H1 (cell line): ENCODE measurements at regions not wholly inside any gene's neighbourhood (a gene's known extent, or its start where the extent isn't known, plus 50 kb on each side); places are given as distances from the start of the nearest gene placed in this dataset.

ENCODE experiments used
- CTCF ChIA-PET: fragments of 300-600 bp; sonication (Branson Sonifier 250); formaldehyde crosslinking; loops from one replicate; lab custom pipeline; 2021; ENCODE audit not compliant: partially characterized antibody; lab: Charles Lee
- POLR2A ChIA-PET: fragments of 300-600 bp; sonication (Branson Sonifier 250); formaldehyde crosslinking; loops from one replicate; lab custom pipeline; 2021; ENCODE audit warnings: inconsistent platforms; ENCODE audit not compliant: partially characterized antibody; lab: Charles Lee
- DNase-seq, 2 experiments: peaks; one replicate each; pipeline versions ENCODE4 v3.0.0 to v3.0.0-alpha.2; 2010 to 2022; ENCODE audit warnings: low spot score in 2 of 2, low read depth in 1 of 2, mixed read lengths in 1 of 2
- FAIRE-seq: peaks from 2 replicates; lab custom pipeline; 2011; peaks lifted over from hg19 to GRCh38; lab: Jason Lieb, UNC
- H2AFZ ChIP-seq: 2 replicates; pipeline ENCODE4 v1.8.1; 2012; ENCODE audit warnings: low read length, inconsistent platforms
- H2AK5ac ChIP-seq: 2 replicates; pipeline ENCODE4 v1.6.1; 2013; ENCODE audit warnings: low read depth, low read length
- H2BK120ac ChIP-seq: replicated peaks from 2 replicates; pipeline ENCODE3; 2013; ENCODE audit warnings: low read depth, low read length, inconsistent platforms
- H2BK12ac ChIP-seq: 2 replicates; pipeline ENCODE4 v1.6.1; 2013; ENCODE audit warnings: low read depth, low read length
- H2BK15ac ChIP-seq: 2 replicates; pipeline ENCODE4 v1.6.1; 2013; ENCODE audit warnings: low read length
- H2BK20ac ChIP-seq: 2 replicates; pipeline ENCODE4 v1.6.1; 2013; ENCODE audit warnings: low read length
- H2BK5ac ChIP-seq: 2 replicates; pipeline ENCODE4 v1.6.1; 2013; ENCODE audit warnings: low read depth, low read length
- H3K14ac ChIP-seq: 2 replicates; pipeline ENCODE4 v1.6.1; 2013; ENCODE audit warnings: inconsistent platforms; ENCODE audit not compliant: insufficient read length
- H3K18ac ChIP-seq: 2 replicates; pipeline ENCODE4 v1.6.1; 2013; ENCODE audit warnings: low read length; ENCODE audit errors: extremely low read depth
- H3K23ac ChIP-seq: 2 replicates; pipeline ENCODE4 v1.6.1; 2013; ENCODE audit warnings: inconsistent platforms; ENCODE audit not compliant: insufficient read length
- H3K23me2 ChIP-seq: 2 replicates; pipeline ENCODE4 v1.6.1; 2013; ENCODE audit warnings: low read depth, low read length
- H3K27ac ChIP-seq: 2 replicates; pipeline ENCODE4 v1.6.1; 2011; ENCODE audit warnings: low read depth, low read length, inconsistent platforms
- H3K27me3 ChIP-seq, 4 experiments: replicated peaks in 1 of 4; 1 replicate in 1 of 4; 2 replicates in 3 of 4; pipeline versions ENCODE4 v1.6.1 to v1.8.1; 2011 to 2013; ENCODE audit warnings: low read length in 3 of 4, mild to moderate bottlenecking in 3 of 4, inconsistent platforms in 2 of 4, mixed read lengths in 2 of 4, moderate library complexity in 1 of 4; ENCODE audit not compliant: control insufficient read depth in 3 of 4, insufficient read depth in 3 of 4; ENCODE audit errors: extremely low read depth in 1 of 4
- H3K36me3 ChIP-seq, 4 experiments: 2 replicates each; pipeline versions ENCODE4 v1.6.1 to v1.8.1; 2011 to 2013; ENCODE audit warnings: mild to moderate bottlenecking in 4 of 4, low read length in 3 of 4, moderate library complexity in 2 of 4, control low read depth in 1 of 4, inconsistent platforms in 1 of 4; ENCODE audit not compliant: insufficient read depth in 4 of 4, control insufficient read depth in 2 of 4
- H3K4ac ChIP-seq: replicated peaks from 2 replicates; pipeline ENCODE3; 2013; ENCODE audit warnings: low read length, low read depth, mixed read lengths, inconsistent platforms; ENCODE audit not compliant: insufficient read length
- H3K4me1 ChIP-seq, 4 experiments: replicated peaks in 1 of 4; 1 replicate in 1 of 4; 2 replicates in 3 of 4; pipeline versions ENCODE4 v1.6.1 to v1.8.1; 2011 to 2013; ENCODE audit warnings: low read length in 3 of 4, inconsistent platforms in 2 of 4, mixed read lengths in 1 of 4; ENCODE audit not compliant: insufficient read depth in 4 of 4, control insufficient read depth in 3 of 4
- H3K4me2 ChIP-seq, 2 experiments: 2 replicates each; pipeline versions ENCODE4 v1.6.1 to v1.8.1; 2011 to 2013; ENCODE audit warnings: low read depth in 2 of 2, low read length in 2 of 2, control low read depth in 1 of 2, inconsistent platforms in 1 of 2, mild to moderate bottlenecking in 1 of 2; ENCODE audit not compliant: insufficient read depth in 1 of 2
- H3K4me3 ChIP-seq, 4 experiments: fragments of 200-600, 300-600 bp in 1 of 4; sonication (generic), shearing (Covaris generic), sonication (Bioruptor Twin) in 1 of 4; 2 replicates each; pipeline versions ENCODE4 v1.5.1 to v1.8.1; 2011 to 2016; ENCODE audit warnings: low read length in 4 of 4, low read depth in 3 of 4, control low read depth in 2 of 4, inconsistent platforms in 2 of 4, mild to moderate bottlenecking in 2 of 4, mixed read lengths in 1 of 4, moderate library complexity in 1 of 4; ENCODE audit not compliant: insufficient read depth in 2 of 4; ENCODE audit errors: extremely low read depth in 1 of 4
- H3K56ac ChIP-seq: replicated peaks from 2 replicates; pipeline ENCODE3; 2013; ENCODE audit warnings: low read depth, mild to moderate bottlenecking, mixed read lengths, low read length, inconsistent platforms; ENCODE audit not compliant: insufficient read length
- H3K79me1 ChIP-seq: 2 replicates; pipeline ENCODE4 v1.6.1; 2013; ENCODE audit warnings: low read depth, low read length, control low read depth
- H3K79me2 ChIP-seq, 2 experiments: 2 replicates each; pipeline versions ENCODE4 v1.6.1 to v1.8.1; 2012 to 2013; ENCODE audit warnings: low read length in 2 of 2, mild to moderate bottlenecking in 2 of 2, inconsistent platforms in 1 of 2; ENCODE audit not compliant: insufficient read depth in 2 of 2, control insufficient read depth in 1 of 2
- H3K9ac ChIP-seq, 4 experiments: replicated peaks in 1 of 4; 1 replicate in 1 of 4; 2 replicates in 3 of 4; pipeline versions ENCODE4 v1.6.1 to v1.8.1; 2011 to 2013; ENCODE audit warnings: low read depth in 3 of 4, low read length in 3 of 4, control low read depth in 2 of 4, mild to moderate bottlenecking in 2 of 4, moderate library complexity in 2 of 4, inconsistent platforms in 1 of 4; ENCODE audit errors: extremely low read depth in 1 of 4
- H3K9me3 ChIP-seq, 2 experiments: 2 replicates each; pipeline versions ENCODE4 v1.6.1 to v1.8.1; 2012 to 2013; ENCODE audit warnings: mild to moderate bottlenecking in 2 of 2, moderate library complexity in 2 of 2, control low read depth in 1 of 2, inconsistent platforms in 1 of 2, low read depth in 1 of 2, low read length in 1 of 2, mixed read lengths in 1 of 2; ENCODE audit not compliant: insufficient read depth in 2 of 2
- H4K20me1 ChIP-seq, 2 experiments: replicated peaks in 1 of 2; 2 replicates each; pipeline versions ENCODE3 to v1.8.1; 2011 to 2013; ENCODE audit warnings: inconsistent platforms in 2 of 2, low read length in 2 of 2, mild to moderate bottlenecking in 1 of 2; ENCODE audit not compliant: insufficient read depth in 2 of 2, control insufficient read depth in 1 of 2
- H4K5ac ChIP-seq: 2 replicates; pipeline ENCODE4 v1.6.1; 2013; ENCODE audit warnings: low read length, low read depth, mixed read lengths, inconsistent platforms; ENCODE audit not compliant: insufficient read length
- H4K8ac ChIP-seq: 2 replicates; pipeline ENCODE4 v1.8.0; 2013; ENCODE audit warnings: mild to moderate bottlenecking, moderate library complexity, low read length, inconsistent platforms; ENCODE audit not compliant: insufficient read depth; ENCODE audit errors: extremely low read depth
- H4K91ac ChIP-seq: replicated peaks from 2 replicates; pipeline ENCODE3; 2013; ENCODE audit warnings: low read length, mixed read lengths, inconsistent platforms; ENCODE audit not compliant: insufficient read length
- BRCA1 ChIP-seq: IDR thresholded peaks from 2 replicates; pipeline ENCODE4 v1.6.1; 2012; ENCODE audit warnings: low read depth, low read length, improper control_type of control experiment
- CBX8 ChIP-seq: fragments of 300-800, 300-1000 bp; sonication (generic); IDR thresholded peaks from 2 replicates; pipeline ENCODE4 v1.7.1; 2016; ENCODE audit warnings: low read depth, low read length, borderline replicate concordance
- EGR1 ChIP-seq: IDR thresholded peaks from 2 replicates; pipeline ENCODE4 v1.6.1; 2011; ENCODE audit warnings: low read depth, low read length, borderline replicate concordance
- EP300 ChIP-seq, 2 experiments: IDR thresholded peaks; 1 replicate in 1 of 2; 2 replicates in 1 of 2; pipeline ENCODE4 v1.6.1; 2011 to 2012; ENCODE audit warnings: low read depth in 2 of 2, low read length in 2 of 2, mild to moderate bottlenecking in 2 of 2, borderline replicate concordance in 1 of 2, inconsistent platforms in 1 of 2, moderate library complexity in 1 of 2
- EZH2 ChIP-seq: fragments of 200-600 bp; sonication (generic); IDR thresholded peaks from 2 replicates; pipeline ENCODE4 v1.7.1; 2012; ENCODE audit warnings: low read depth, mild to moderate bottlenecking, moderate library complexity, low read length, inconsistent platforms; ENCODE audit not compliant: severe bottlenecking
- FOSL1 ChIP-seq: IDR thresholded peaks from 2 replicates; pipeline ENCODE4 v1.6.1; 2011; ENCODE audit warnings: mild to moderate bottlenecking, low read depth, low read length, moderate library complexity; ENCODE audit not compliant: insufficient read depth
- GABPA ChIP-seq: IDR thresholded peaks from 2 replicates; pipeline ENCODE4 v1.6.1; 2011; ENCODE audit warnings: mild to moderate bottlenecking, low read length, moderate library complexity, borderline replicate concordance; ENCODE audit not compliant: insufficient read depth
- HDAC6 ChIP-seq: IDR thresholded peaks from one replicate; pipeline ENCODE4 v1.7.1; 2012; ENCODE audit warnings: low read depth, mild to moderate bottlenecking, inconsistent platforms, low read length, moderate library complexity
- JUND ChIP-seq: IDR thresholded peaks from 2 replicates; pipeline ENCODE4 v1.6.1; 2011; ENCODE audit warnings: mild to moderate bottlenecking, improper control_type of control experiment, low read length
- KDM4A ChIP-seq: IDR thresholded peaks from one replicate; pipeline ENCODE4 v1.7.1; 2012; ENCODE audit warnings: low read depth, mild to moderate bottlenecking, moderate library complexity, low read length, inconsistent platforms; ENCODE audit not compliant: severe bottlenecking
- NRF1 ChIP-seq: IDR thresholded peaks from 2 replicates; pipeline ENCODE4 v1.6.1; 2011; ENCODE audit warnings: mild to moderate bottlenecking, low read depth, low read length, improper control_type of control experiment
- POLR2AphosphoS5 ChIP-seq: IDR thresholded peaks from 2 replicates; pipeline ENCODE4 v1.6.1; 2011; ENCODE audit warnings: low read depth, low read length
- RAD21 ChIP-seq, 2 experiments: IDR thresholded peaks in 1 of 2; conservative IDR thresholded peaks in 1 of 2; 2 replicates each; pipeline ENCODE4 v1.6.1; 2011; ENCODE audit warnings: low read depth in 2 of 2, low read length in 2 of 2, improper control_type of control experiment in 1 of 2, inconsistent platforms in 1 of 2, mild to moderate bottlenecking in 1 of 2, moderate library complexity in 1 of 2
- RXRA ChIP-seq: IDR thresholded peaks from 2 replicates; pipeline ENCODE4 v1.6.1; 2011; ENCODE audit warnings: low read depth, mild to moderate bottlenecking, low read length, moderate library complexity; ENCODE audit not compliant: insufficient read depth
- SP2 ChIP-seq: IDR thresholded peaks from 2 replicates; pipeline ENCODE4 v1.6.1; 2012; ENCODE audit warnings: mild to moderate bottlenecking, low read length, inconsistent platforms
- SP4 ChIP-seq: IDR thresholded peaks from 2 replicates; pipeline ENCODE4 v1.6.1; 2012; ENCODE audit warnings: low read length, inconsistent platforms
- WGBS, 2 experiments: shearing (Covaris generic) in 1 of 2; methylation state at CpG; one replicate each; pipeline versions ENCODE4 v1.1.6 to v1.1.7; 2013 to 2015; ENCODE audit warnings: low lambda C conversion rate in 2 of 2, mixed read lengths in 2 of 2, inconsistent platforms in 1 of 2, low coverage in 1 of 2, missing lambda C conversion rate in 1 of 2; ENCODE audit not compliant: insufficient replicate concordance in 2 of 2, insufficient coverage in 1 of 2, insufficient read length in 1 of 2; ENCODE audit errors: extremely low coverage in 1 of 2, missing lambda C conversion rate in 1 of 2; 5-methylcytosine and 5-hydroxymethylcytosine counted together

DNA sequence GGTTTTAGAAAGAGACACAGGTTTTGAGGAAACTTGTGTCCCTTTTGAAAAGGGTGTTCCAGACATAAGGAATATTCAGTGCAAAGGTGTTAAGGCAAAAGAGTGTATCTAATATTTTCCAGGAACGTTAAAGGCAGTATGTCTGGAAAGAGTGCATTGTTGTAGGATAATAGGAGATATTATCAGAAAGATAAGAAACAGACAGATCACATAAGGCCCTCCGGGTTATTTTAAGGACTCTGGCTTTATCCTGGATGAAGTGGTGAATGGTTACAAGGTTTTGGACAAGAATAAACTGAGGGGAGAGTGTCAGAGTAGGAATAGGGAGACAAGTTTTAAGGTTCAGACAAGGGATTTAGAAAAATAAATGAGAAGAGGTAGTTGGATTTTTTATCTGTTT lies 493.7 kb upstream of the GRM7 start:
- WGBS, 2 experiments: 90% methylated on average over 2 of the region's 2 CpGs; no CpG with 5 or more reads in 1 of the 2 experiments
- H2AK5ac ChIP-seq: no peak overlapping the region
- H3K4me3 ChIP-seq: no peak overlapping the region
- H3K27ac ChIP-seq: no peak overlapping the region
- no peak overlapping the region for H3K18ac ChIP-seq
- POLR2A ChIA-PET: no interaction called here
- DNase-seq (no peak), FAIRE-seq (no peak)
- H3K23me2 ChIP-seq: no peaks in the 10 kb centered on the region
- H2BK15ac ChIP-seq: no peak overlapping the region
- no peak overlapping the region for H3K23ac ChIP-seq
- no peak overlapping the region for H4K91ac ChIP-seq
- H3K14ac ChIP-seq: no peak overlapping the region
- no peak overlapping the region for H3K9ac ChIP-seq
- H4K5ac ChIP-seq: no peak overlapping the region
- no peak overlapping the region for H2AFZ ChIP-seq
- no peaks in the 10 kb centered on the region for H3K4me1 ChIP-seq
- CTCF ChIA-PET: no interaction called here
- H3K4ac ChIP-seq: no peak overlapping the region
- no peaks in the 10 kb centered on the region for H4K20me1 ChIP-seq
- no peak overlapping the region for H4K8ac ChIP-seq
- H3K9me3 ChIP-seq: no peaks in the 10 kb centered on the region
- H2BK20ac ChIP-seq: no peak overlapping the region
- H3K27me3 ChIP-seq: no peaks in the 10 kb centered on the region
- H3K4me2 ChIP-seq: no peak overlapping the region
- no peak overlapping the region for H2BK5ac ChIP-seq
- no peak overlapping the region for H2BK12ac ChIP-seq
- no peak overlapping the region for H2BK120ac ChIP-seq
- H3K79me1 ChIP-seq: no peaks in the 10 kb centered on the region
- H3K79me2 ChIP-seq: no peaks in the 10 kb centered on the region
- H3K36me3 ChIP-seq: no peaks in the 10 kb centered on the region
- no peak overlapping the region for H3K56ac ChIP-seq
- TF ChIP-seq POLR2AphosphoS5: no peak
- no peak for TF ChIP-seq JUND
- no peak for TF ChIP-seq EGR1
- TF ChIP-seq GABPA: no peak
- TF ChIP-seq HDAC6: no peak
- TF ChIP-seq SP4: no peak
- no peak for TF ChIP-seq BRCA1
- TF ChIP-seq RAD21 (IDR thresholded peaks at IDR 0.05 in 1 of 2, conservative IDR thresholded peaks at IDR 0.05 in 1 of 2; ENCODE audit: low read depth in 2 of 2, low read length in 2 of 2): no peak
- TF ChIP-seq CBX8: no peak
- TF ChIP-seq KDM4A: no peak
- no peak for TF ChIP-seq EZH2
- TF ChIP-seq SP2: no peak
- TF ChIP-seq FOSL1: no peak
- no peak for TF ChIP-seq RXRA
- no peak for TF ChIP-seq EP300 (IDR thresholded peaks at IDR 0.05; ENCODE audit: borderline replicate concordance in 1 of 2, low read depth in 2 of 2, low read length in 2 of 2)
- no peak for TF ChIP-seq NRF1
